SJCRH30 (cell line): ENCODE measurements at regions not wholly inside any gene's neighbourhood (a gene's known extent, or its start where the extent isn't known, plus 50 kb on each side); places are given as distances from the start of the nearest gene placed in this dataset.

Experiments used
- DNase-seq, 2 experiments: peaks; one replicate each; pipeline ENCODE4 v3.0.0-alpha.2; 2015 to 2020
- H3K27ac ChIP-seq: fragments of 250-450 bp; sonication (Bioruptor Pico); 2 replicates; pipeline ENCODE4 v1.5.1; 2020; ENCODE audit warnings: mild to moderate bottlenecking, moderate library complexity
- H3K27me3 ChIP-seq: fragments of 250-450 bp; sonication (Bioruptor Pico); 2 replicates; pipeline ENCODE4 v1.5.1; 2020; ENCODE audit warnings: mild to moderate bottlenecking, moderate library complexity
- H3K36me3 ChIP-seq: fragments of 250-450 bp; sonication (Bioruptor Pico); 2 replicates; pipeline ENCODE4 v1.5.1; 2020; ENCODE audit warnings: mild to moderate bottlenecking, moderate library complexity
- H3K4me1 ChIP-seq: fragments of 250-450 bp; sonication (Bioruptor Pico); 2 replicates; pipeline ENCODE4 v1.5.1; 2020; ENCODE audit warnings: mild to moderate bottlenecking, moderate library complexity
- H3K4me3 ChIP-seq: fragments of 250-450 bp; sonication (Bioruptor Pico); 2 replicates; pipeline ENCODE4 v1.5.1; 2020; ENCODE audit warnings: mild to moderate bottlenecking, moderate library complexity
- H3K9me3 ChIP-seq: fragments of 250-450 bp; sonication (Bioruptor Pico); replicated peaks from 2 replicates; pipeline ENCODE4 v1.5.1; 2020; ENCODE audit warnings: mild to moderate bottlenecking, moderate library complexity

- no peaks in the 10 kb centered on the region for H3K36me3 ChIP-seq
- no peak overlapping the region for H3K4me3 ChIP-seq
- no peaks in the 10 kb centered on the region for H3K9me3 ChIP-seq
- peaks cover 35% of the 10 kb centered on the region for H3K4me1 ChIP-seq
- no peak overlapping the region for H3K27ac ChIP-seq
- no peaks in the 10 kb centered on the region for H3K27me3 ChIP-seq
- no peak for DNase-seq
These were observed 92.7 kb upstream of the NEURL1B start for GRCh38 chr5:172548311-172548731.

- no peak for DNase-seq
- peaks cover 55% of the 10 kb centered on the region for H3K4me1 ChIP-seq
- no peaks in the 10 kb centered on the region for H3K27me3 ChIP-seq
- no peak overlapping the region for H3K4me3 ChIP-seq
- H3K27ac ChIP-seq = peak overlapping the region; percentile 91
- H3K9me3 ChIP-seq = no peaks in the 10 kb centered on the region
- H3K36me3 ChIP-seq = no peaks in the 10 kb centered on the region
These were observed 91.9 kb upstream of the SH3PXD2B start for GRCh38 chr5:172546196-172546595.

- peak; percentile 83 to 95 for DNase-seq
- Histone ChIP-seq H3K27ac (peak overlapping the region; percentile 91), H3K36me3 (no peaks in the 10 kb centered on the region), H3K27me3 (no peaks in the 10 kb centered on the region), H3K9me3 (no peaks in the 10 kb centered on the region), H3K4me3 (peak overlapping the region; percentile 17), H3K4me1 (peaks cover 54% of the 10 kb centered on the region)
These were observed 91.0 kb upstream of the SH3PXD2B start for GRCh38 chr5:172545291-172545801.

- peaks cover 54% of the 10 kb centered on the region for H3K4me1 ChIP-seq
- no peaks in the 10 kb centered on the region for H3K27me3 ChIP-seq
- no peak overlapping the region for H3K4me3 ChIP-seq
- DNase-seq = no peak
- no peaks in the 10 kb centered on the region for H3K9me3 ChIP-seq
- peak overlapping the region; percentile 91 for H3K27ac ChIP-seq
- no peaks in the 10 kb centered on the region for H3K36me3 ChIP-seq
These were observed 90.2 kb upstream of the SH3PXD2B start for GRCh38 chr5:172544371-172545095.

GRCh38 chr5:172543484-172544298 is 89.4 kb upstream of the SH3PXD2B start:
- DNase-seq = peak in 1 of 2 experiments; percentile 53
- peak overlapping the region; percentile 91 for H3K27ac ChIP-seq
- no peaks in the 10 kb centered on the region for H3K9me3 ChIP-seq
- no peaks in the 10 kb centered on the region for H3K36me3 ChIP-seq
- peaks cover 54% of the 10 kb centered on the region for H3K4me1 ChIP-seq
- H3K4me3 ChIP-seq = peak overlapping the region; percentile 48
- H3K27me3 ChIP-seq = no peaks in the 10 kb centered on the region

GRCh38 chr5:172542651-172543131 is 88.4 kb upstream of the SH3PXD2B start:
- DNase-seq = peak; percentile 93 to 94
- Histone ChIP-seq H3K9me3 (no peaks in the 10 kb centered on the region), H3K27me3 (no peaks in the 10 kb centered on the region), H3K4me3 (peak overlapping the region; percentile 48), H3K4me1 (peaks cover 54% of the 10 kb centered on the region), H3K27ac (peak overlapping the region; percentile 91), H3K36me3 (no peaks in the 10 kb centered on the region)

- DNase-seq = no peak
- Histone ChIP-seq H3K27ac (peak overlapping the region; percentile 91; the same call in 1 of the 2 replicates), H3K4me1 (peaks cover 54% of the 10 kb centered on the region), H3K36me3 (no peaks in the 10 kb centered on the region), H3K27me3 (no peaks in the 10 kb centered on the region), H3K9me3 (0 out of 2 replicates have a peak, but pooled peaks cover 1% of the 10 kb centered on the region), H3K4me3 (no peak overlapping the region)
These were observed 87.4 kb upstream of the SH3PXD2B start for GRCh38 chr5:172541773-172542136.

GRCh38 chr5:172541099-172541772 is 86.9 kb upstream of the SH3PXD2B start:
- 0 out of 2 replicates have a peak, but pooled peaks cover 2% of the 10 kb centered on the region for H3K9me3 ChIP-seq
- DNase-seq = no peak
- no peak overlapping the region for H3K4me3 ChIP-seq

GRCh38 chr5:172540099-172540870 is 86.0 kb upstream of the SH3PXD2B start:
- Histone ChIP-seq H3K9me3 (0 out of 2 replicates have a peak, but pooled peaks cover 2% of the 10 kb centered on the region), H3K27me3 (no peaks in the 10 kb centered on the region), H3K4me3 (no peak overlapping the region), H3K27ac (no peak overlapping the region), H3K4me1 (peaks cover 40% of the 10 kb centered on the region), H3K36me3 (no peaks in the 10 kb centered on the region)
- no peak for DNase-seq

More at GRCh38 chr5:172541099-172541772, 86.9 kb upstream of the SH3PXD2B start:
- peaks cover 50% of the 10 kb centered on the region for H3K4me1 ChIP-seq
- no peak overlapping the region; the same call in 1 of the 2 replicates for H3K27ac ChIP-seq
- H3K36me3 ChIP-seq = no peaks in the 10 kb centered on the region
- no peaks in the 10 kb centered on the region for H3K27me3 ChIP-seq

GRCh38 chr5:172535108-172535445 is 80.8 kb upstream of the SH3PXD2B start:
- Histone ChIP-seq H3K4me1 (peaks cover 17% of the 10 kb centered on the region; the same call in 1 of the 2 replicates), H3K4me3 (no peak overlapping the region), H3K9me3 (0 out of 2 replicates have a peak, but pooled peaks cover 2% of the 10 kb centered on the region), H3K27ac (no peak overlapping the region), H3K36me3 (no peaks in the 10 kb centered on the region), H3K27me3 (no peaks in the 10 kb centered on the region)
- no peak for DNase-seq

GRCh38 chr5:172534229-172535107 is 80.1 kb upstream of the SH3PXD2B start:
- Histone ChIP-seq H3K27ac (no peak overlapping the region), H3K9me3 (0 out of 2 replicates have a peak, but pooled peaks cover 2% of the 10 kb centered on the region)
- DNase-seq = no peak

GRCh38 chr5:172533399-172534228 is 79.3 kb upstream of the SH3PXD2B start:
- no peaks in the 10 kb centered on the region for H3K27me3 ChIP-seq
- 0 out of 2 replicates have a peak, but pooled peaks cover 2% of the 10 kb centered on the region for H3K9me3 ChIP-seq
- H3K4me3 ChIP-seq = peak overlapping the region; percentile 19
- no peak for DNase-seq
- no peak overlapping the region for H3K27ac ChIP-seq
- H3K36me3 ChIP-seq = no peaks in the 10 kb centered on the region
- peaks cover 17% of the 10 kb centered on the region; the same call in 1 of the 2 replicates for H3K4me1 ChIP-seq

More at GRCh38 chr5:172534229-172535107, 80.1 kb upstream of the SH3PXD2B start:
- Histone ChIP-seq H3K36me3 (no peaks in the 10 kb centered on the region), H3K4me3 (no peak overlapping the region), H3K27me3 (no peaks in the 10 kb centered on the region), H3K4me1 (peaks cover 17% of the 10 kb centered on the region; the same call in 1 of the 2 replicates)
